ENCODE measurements at regions not wholly inside any gene's neighbourhood (a gene's known extent, or its start where the extent isn't known, plus 50 kb on each side); places are given as distances from the start of the nearest gene placed in this dataset.

DNA sequence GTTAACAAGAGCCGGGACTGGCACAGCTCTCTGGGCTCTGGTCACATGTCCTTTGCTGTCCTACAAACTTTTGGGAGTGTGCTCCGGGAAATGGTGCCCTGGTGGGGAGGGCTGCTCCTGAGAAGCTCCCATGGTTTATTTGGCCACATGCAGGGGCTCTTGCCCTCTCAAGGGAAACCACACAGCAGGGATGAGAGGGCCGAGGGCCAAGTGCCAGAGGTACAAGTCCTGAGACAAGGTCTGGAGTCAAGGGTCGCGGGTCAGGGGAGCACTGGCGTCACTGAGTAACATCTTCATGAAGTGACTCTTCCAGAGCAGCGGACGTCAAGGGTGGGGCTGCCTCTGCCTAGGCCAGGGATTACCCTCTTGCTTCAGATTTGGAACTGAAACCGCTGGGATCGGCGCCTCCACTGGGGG lies 1160.6 kb downstream of the TBC1D22A start:
- TF ChIP-seq POU6F1 (CRISPR knock-in tag; IDR thresholded peaks at IDR 0.05; ENCODE audit: borderline replicate concordance, low read depth) (no peak), PPARA (CRISPR knock-in tag; IDR thresholded peaks at IDR 0.05; ENCODE audit: borderline replicate concordance) (no peak), RARB (CRISPR knock-in tag; IDR thresholded peaks at IDR 0.05) (no peak), ZFP30 (CRISPR knock-in tag; IDR thresholded peaks at IDR 0.05) (no peak), ZC3H10 (CRISPR knock-in tag; IDR thresholded peaks at IDR 0.05) (no peak), TOX (CRISPR knock-in tag; IDR thresholded peaks at IDR 0.05; ENCODE audit: borderline replicate concordance) (no peak), ZFP3 (CRISPR knock-in tag; IDR thresholded peaks at IDR 0.05) (no peak), OSR1 (CRISPR knock-in tag; IDR thresholded peaks at IDR 0.05) (no peak), ARNTL (CRISPR knock-in tag; IDR thresholded peaks at IDR 0.05; ENCODE audit: borderline replicate concordance, low read depth) (no peak), PATZ1 (CRISPR knock-in tag; IDR thresholded peaks at IDR 0.05; ENCODE audit: borderline replicate concordance) (no peak), ZNF70 (CRISPR knock-in tag; IDR thresholded peaks at IDR 0.05) (no peak), ESRRG (CRISPR knock-in tag; IDR thresholded peaks at IDR 0.05) (no peak), ZNF8 (CRISPR knock-in tag; IDR thresholded peaks at IDR 0.05) (no peak), ISL1 (CRISPR knock-in tag; IDR thresholded peaks at IDR 0.05) (no peak), GLIS3 (CRISPR knock-in tag; IDR thresholded peaks at IDR 0.05) (no peak), ZNF565 (CRISPR knock-in tag; conservative IDR thresholded peaks at IDR 0.05; ENCODE audit: low read depth) (no peak), SNAI2 (CRISPR knock-in tag; IDR thresholded peaks at IDR 0.05) (no peak)
- TF ChIP-seq, protein P1, sequence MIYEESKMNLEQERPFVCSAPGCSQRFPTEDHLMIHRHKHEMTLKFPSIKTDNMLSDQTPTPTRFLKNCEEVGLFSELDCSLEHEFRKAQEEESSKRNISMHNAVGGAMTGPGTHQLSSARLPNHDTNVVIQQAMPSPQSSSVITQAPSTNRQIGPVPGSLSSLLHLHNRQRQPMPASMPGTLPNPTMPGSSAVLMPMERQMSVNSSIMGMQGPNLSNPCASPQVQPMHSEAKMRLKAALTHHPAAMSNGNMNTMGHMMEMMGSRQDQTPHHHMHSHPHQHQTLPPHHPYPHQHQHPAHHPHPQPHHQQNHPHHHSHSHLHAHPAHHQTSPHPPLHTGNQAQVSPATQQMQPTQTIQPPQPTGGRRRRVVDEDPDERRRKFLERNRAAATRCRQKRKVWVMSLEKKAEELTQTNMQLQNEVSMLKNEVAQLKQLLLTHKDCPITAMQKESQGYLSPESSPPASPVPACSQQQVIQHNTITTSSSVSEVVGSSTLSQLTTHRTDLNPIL (CRISPR knock-in tag; IDR thresholded peaks at IDR 0.05; ENCODE audit: low read depth): no peak
- TF ChIP-seq, protein P2, sequence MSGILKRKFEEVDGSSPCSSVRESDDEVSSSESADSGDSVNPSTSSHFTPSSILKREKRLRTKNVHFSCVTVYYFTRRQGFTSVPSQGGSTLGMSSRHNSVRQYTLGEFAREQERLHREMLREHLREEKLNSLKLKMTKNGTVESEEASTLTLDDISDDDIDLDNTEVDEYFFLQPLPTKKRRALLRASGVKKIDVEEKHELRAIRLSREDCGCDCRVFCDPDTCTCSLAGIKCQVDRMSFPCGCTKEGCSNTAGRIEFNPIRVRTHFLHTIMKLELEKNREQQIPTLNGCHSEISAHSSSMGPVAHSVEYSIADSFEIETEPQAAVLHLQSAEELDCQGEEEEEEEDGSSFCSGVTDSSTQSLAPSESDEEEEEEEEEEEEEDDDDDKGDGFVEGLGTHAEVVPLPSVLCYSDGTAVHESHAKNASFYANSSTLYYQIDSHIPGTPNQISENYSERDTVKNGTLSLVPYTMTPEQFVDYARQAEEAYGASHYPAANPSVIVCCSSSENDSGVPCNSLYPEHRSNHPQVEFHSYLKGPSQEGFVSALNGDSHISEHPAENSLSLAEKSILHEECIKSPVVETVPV (CRISPR knock-in tag; IDR thresholded peaks at IDR 0.05): no peak
- ATAC-seq: no peak

DNA sequence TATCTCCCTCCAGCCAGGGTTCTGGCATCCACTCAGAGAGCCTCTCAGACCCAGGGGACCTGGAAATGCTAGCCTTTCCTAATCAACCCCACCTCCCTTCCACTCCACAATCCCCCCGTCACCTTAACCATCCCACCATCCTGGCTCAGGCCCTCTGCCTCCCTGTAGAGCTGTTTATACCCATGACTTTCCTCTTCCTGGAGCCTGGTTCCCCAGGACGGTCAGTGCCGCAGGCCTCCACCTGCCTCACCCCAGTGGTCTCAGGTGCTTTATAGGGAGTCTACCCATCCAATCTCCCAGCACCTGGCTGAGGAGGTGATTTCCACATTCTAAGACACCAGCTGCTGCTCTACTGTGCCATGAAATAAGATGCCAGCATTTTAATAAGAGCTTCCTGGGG lies 1159.5 kb downstream of the TBC1D22A start:
- ATAC-seq: no peak
- no peak for TF ChIP-seq CSDC2 (CRISPR knock-in tag; IDR thresholded peaks at IDR 0.05)
- TF ChIP-seq TOX (CRISPR knock-in tag; IDR thresholded peaks at IDR 0.05; ENCODE audit: borderline replicate concordance): no peak
- no peak for TF ChIP-seq GLIS3 (CRISPR knock-in tag; IDR thresholded peaks at IDR 0.05)
- no peak for TF ChIP-seq ZNF565 (CRISPR knock-in tag; conservative IDR thresholded peaks at IDR 0.05; ENCODE audit: low read depth)
- no peak for TF ChIP-seq ZNF8 (CRISPR knock-in tag; IDR thresholded peaks at IDR 0.05)
- no peak for TF ChIP-seq BACH2 (CRISPR knock-in tag; IDR thresholded peaks at IDR 0.05; ENCODE audit: borderline replicate concordance)
- TF ChIP-seq ZFP3 (CRISPR knock-in tag; IDR thresholded peaks at IDR 0.05): no peak
- TF ChIP-seq, protein P3, sequence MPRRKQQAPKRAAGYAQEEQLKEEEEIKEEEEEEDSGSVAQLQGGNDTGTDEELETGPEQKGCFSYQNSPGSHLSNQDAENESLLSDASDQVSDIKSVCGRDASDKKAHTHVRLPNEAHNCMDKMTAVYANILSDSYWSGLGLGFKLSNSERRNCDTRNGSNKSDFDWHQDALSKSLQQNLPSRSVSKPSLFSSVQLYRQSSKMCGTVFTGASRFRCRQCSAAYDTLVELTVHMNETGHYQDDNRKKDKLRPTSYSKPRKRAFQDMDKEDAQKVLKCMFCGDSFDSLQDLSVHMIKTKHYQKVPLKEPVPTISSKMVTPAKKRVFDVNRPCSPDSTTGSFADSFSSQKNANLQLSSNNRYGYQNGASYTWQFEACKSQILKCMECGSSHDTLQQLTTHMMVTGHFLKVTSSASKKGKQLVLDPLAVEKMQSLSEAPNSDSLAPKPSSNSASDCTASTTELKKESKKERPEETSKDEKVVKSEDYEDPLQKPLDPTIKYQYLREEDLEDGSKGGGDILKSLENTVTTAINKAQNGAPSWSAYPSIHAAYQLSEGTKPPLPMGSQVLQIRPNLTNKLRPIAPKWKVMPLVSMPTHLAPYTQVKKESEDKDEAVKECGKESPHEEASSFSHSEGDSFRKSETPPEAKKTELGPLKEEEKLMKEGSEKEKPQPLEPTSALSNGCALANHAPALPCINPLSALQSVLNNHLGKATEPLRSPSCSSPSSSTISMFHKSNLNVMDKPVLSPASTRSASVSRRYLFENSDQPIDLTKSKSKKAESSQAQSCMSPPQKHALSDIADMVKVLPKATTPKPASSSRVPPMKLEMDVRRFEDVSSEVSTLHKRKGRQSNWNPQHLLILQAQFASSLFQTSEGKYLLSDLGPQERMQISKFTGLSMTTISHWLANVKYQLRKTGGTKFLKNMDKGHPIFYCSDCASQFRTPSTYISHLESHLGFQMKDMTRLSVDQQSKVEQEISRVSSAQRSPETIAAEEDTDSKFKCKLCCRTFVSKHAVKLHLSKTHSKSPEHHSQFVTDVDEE (CRISPR knock-in tag; IDR thresholded peaks at IDR 0.05): no peak
- no peak for TF ChIP-seq OSR1 (CRISPR knock-in tag; IDR thresholded peaks at IDR 0.05)
- no peak for TF ChIP-seq PPARA (CRISPR knock-in tag; IDR thresholded peaks at IDR 0.05; ENCODE audit: borderline replicate concordance)

Measured in SK-N-SH treated with all-trans-retinoic acid at 6 μM for 48 hours (cell line).